Glutamatergic neuron (in vitro differentiated cells): ENCODE measurements at regions not wholly inside any gene's neighbourhood (a gene's known extent, or its start where the extent isn't known, plus 50 kb on each side); places are given as distances from the start of the nearest gene placed in this dataset.

Source experiments
- DNase-seq: peaks from one replicate; pipeline ENCODE4 v3.0.0; 2022
- H3K27ac Mint-ChIP-seq: one replicate; pipeline ENCODE4 v1.8.0; 2020; ENCODE audit warnings: mild to moderate bottlenecking, mixed read lengths, inconsistent platforms; ENCODE audit not compliant: unreplicated experiment
- H3K27me3 Mint-ChIP-seq: one replicate; pipeline ENCODE4 v1.8.0; 2020; ENCODE audit warnings: mild to moderate bottlenecking, moderate library complexity, mixed read lengths, inconsistent platforms; ENCODE audit not compliant: unreplicated experiment
- H3K36me3 Mint-ChIP-seq: one replicate; pipeline ENCODE4 v1.8.0; 2020; ENCODE audit warnings: mild to moderate bottlenecking, mixed read lengths, inconsistent platforms; ENCODE audit not compliant: unreplicated experiment
- H3K4me1 Mint-ChIP-seq: one replicate; pipeline ENCODE4 v1.8.0; 2020; ENCODE audit warnings: mild to moderate bottlenecking, low read depth, mixed read lengths, inconsistent platforms; ENCODE audit not compliant: unreplicated experiment
- H3K4me3 Mint-ChIP-seq: one replicate; pipeline ENCODE4 v1.8.0; 2020; ENCODE audit warnings: mild to moderate bottlenecking, mixed read lengths, inconsistent platforms; ENCODE audit not compliant: unreplicated experiment
- H3K9me3 Mint-ChIP-seq: one replicate; pipeline ENCODE4 v1.8.0; 2020; ENCODE audit warnings: mild to moderate bottlenecking, moderate library complexity, mixed read lengths, inconsistent platforms; ENCODE audit not compliant: unreplicated experiment
- TF ChIP-seq, protein P1 (sequence below): fragments of 200-600 bp; sonication (generic); IDR thresholded peaks from one replicate; pipeline ENCODE4 v1.5.0; 2021; ENCODE audit not compliant: partially characterized antibody, unreplicated experiment

DNA sequence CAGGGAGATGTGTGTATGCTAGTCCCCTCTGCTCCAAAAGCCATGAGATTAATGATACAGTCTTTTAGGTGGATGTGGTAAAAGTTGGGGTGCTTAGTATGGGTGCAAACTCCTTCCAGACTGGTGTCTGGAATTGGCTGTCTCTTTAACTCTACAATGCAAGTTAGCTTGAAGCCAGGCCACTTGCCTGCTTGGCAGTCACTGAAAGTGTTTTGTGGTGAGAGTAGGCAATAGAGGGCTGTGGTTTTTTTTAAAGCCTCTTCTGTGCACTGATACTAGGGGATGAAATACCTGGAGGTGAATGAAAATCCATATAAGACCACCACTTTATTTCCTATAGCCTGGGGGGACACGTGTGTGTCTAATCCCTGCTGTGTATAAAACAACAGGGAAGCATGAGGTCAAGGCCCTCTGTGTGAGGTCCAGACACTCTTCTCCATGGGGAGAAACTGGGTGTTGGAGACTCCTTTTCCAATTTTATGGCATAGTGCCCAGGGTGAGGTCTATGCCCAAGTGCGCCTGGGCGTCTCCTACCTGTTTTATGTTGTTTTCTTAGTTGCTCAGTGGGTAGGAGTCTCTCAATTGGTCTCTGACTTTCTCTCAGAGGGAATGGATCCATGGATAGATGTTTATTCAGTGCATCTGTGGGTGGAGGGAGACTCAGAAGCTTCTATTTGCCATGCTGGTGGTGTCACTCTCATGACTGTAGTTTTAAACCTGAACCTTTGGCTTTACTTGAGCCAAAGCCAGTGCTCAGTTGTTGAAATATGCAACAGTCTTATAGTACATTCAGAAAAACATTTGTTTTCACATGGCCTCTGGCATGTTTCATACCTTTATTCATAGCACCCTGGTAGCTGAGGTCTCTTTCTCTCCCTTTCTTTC is 327.8 kb upstream of the ATP11B start:
- H3K4me1 Mint-ChIP-seq: no peaks in the 10 kb centered on the region
- TF ChIP-seq, protein P1, sequence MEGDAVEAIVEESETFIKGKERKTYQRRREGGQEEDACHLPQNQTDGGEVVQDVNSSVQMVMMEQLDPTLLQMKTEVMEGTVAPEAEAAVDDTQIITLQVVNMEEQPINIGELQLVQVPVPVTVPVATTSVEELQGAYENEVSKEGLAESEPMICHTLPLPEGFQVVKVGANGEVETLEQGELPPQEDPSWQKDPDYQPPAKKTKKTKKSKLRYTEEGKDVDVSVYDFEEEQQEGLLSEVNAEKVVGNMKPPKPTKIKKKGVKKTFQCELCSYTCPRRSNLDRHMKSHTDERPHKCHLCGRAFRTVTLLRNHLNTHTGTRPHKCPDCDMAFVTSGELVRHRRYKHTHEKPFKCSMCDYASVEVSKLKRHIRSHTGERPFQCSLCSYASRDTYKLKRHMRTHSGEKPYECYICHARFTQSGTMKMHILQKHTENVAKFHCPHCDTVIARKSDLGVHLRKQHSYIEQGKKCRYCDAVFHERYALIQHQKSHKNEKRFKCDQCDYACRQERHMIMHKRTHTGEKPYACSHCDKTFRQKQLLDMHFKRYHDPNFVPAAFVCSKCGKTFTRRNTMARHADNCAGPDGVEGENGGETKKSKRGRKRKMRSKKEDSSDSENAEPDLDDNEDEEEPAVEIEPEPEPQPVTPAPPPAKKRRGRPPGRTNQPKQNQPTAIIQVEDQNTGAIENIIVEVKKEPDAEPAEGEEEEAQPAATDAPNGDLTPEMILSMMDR: no peak
- no peak for DNase-seq
- H3K27me3 Mint-ChIP-seq: no peaks in the 10 kb centered on the region
- no peaks in the 10 kb centered on the region for H3K9me3 Mint-ChIP-seq
- no peak overlapping the region for H3K4me3 Mint-ChIP-seq
- H3K36me3 Mint-ChIP-seq: no peaks in the 10 kb centered on the region
- no peak overlapping the region for H3K27ac Mint-ChIP-seq

DNA sequence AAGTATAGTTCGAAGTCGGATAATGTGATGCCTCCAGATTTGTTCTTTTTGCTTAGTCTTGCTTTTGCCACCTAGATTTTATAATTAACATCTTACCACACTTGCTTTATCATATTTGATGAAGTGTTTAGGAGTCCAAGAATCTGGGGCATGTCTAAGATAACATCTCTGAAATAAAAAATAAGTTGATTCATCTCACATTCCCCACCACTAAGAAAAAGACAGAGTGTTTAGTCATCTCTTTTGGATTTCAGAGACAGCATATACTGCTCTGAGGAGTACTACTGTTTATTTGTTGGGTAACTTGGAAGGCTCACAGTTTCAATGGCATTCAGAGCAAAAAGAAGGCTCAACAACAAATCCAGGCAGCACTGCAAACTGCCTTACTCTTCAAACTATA is 324.2 kb upstream of the ATP11B start:
- H3K27ac Mint-ChIP-seq: no peak overlapping the region
- H3K4me3 Mint-ChIP-seq: no peak overlapping the region
- TF ChIP-seq, protein P1: no peak

DNA sequence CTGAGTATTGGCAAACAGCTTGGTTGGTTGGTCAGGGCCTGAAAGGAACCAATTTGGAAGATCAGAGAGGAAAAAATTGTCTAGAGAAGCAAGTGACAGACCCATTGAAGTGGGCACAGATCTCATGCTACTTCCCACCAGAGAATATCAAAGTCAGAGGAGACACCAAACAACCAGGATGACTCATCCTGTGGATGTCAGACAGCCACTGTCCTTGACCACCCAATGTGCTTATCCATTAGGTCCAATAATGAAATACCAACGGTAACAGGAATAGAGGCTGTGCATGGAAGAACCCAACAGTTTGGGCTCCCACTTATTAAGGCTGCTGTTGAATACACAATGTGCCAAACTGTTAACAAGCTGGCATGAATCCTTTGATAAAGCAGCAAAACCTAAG is 323.1 kb upstream of the ATP11B start:
- TF ChIP-seq, protein P1: no peak
- H3K4me1 Mint-ChIP-seq: no peaks in the 10 kb centered on the region
- H3K36me3 Mint-ChIP-seq: no peaks in the 10 kb centered on the region
- no peak overlapping the region for H3K4me3 Mint-ChIP-seq
- H3K27me3 Mint-ChIP-seq: no peaks in the 10 kb centered on the region
- H3K27ac Mint-ChIP-seq: no peak overlapping the region
- H3K9me3 Mint-ChIP-seq: no peaks in the 10 kb centered on the region
- DNase-seq: no peak

More for the DNA sequence above, 324.2 kb upstream of the ATP11B start:
- DNase-seq: no peak
- no peaks in the 10 kb centered on the region for H3K36me3 Mint-ChIP-seq
- H3K27me3 Mint-ChIP-seq: no peaks in the 10 kb centered on the region
- no peaks in the 10 kb centered on the region for H3K9me3 Mint-ChIP-seq
- H3K4me1 Mint-ChIP-seq: no peaks in the 10 kb centered on the region

DNA sequence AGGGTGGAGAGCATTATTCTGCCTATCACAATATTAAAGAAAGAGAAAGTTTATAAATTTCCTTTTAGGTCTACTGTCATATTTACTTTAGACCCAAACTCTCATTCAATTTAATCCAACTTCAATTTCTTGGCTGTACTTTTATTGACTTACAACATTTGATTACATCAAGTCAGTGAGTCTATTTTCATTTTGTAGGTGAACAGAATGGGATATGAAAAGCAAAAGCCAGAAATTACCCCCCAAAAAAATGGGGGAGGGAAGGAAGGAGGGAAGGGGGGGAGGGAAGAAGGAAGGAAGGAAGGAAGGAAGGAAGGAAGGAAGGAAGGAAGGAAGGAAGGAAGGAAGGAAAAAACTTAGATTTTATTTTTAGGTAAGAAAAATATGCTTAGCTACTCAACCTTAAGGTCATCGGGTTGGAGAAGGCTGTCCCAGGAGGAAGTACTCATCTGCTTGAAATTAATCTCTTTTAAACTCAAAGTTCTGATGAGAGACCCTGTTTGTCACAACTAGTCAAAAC is 320.1 kb upstream of the ATP11B start:
- H3K36me3 Mint-ChIP-seq: no peaks in the 10 kb centered on the region
- H3K27me3 Mint-ChIP-seq: no peaks in the 10 kb centered on the region
- no peak for DNase-seq
- H3K4me1 Mint-ChIP-seq: no peaks in the 10 kb centered on the region
- H3K27ac Mint-ChIP-seq: no peak overlapping the region
- no peak overlapping the region for H3K4me3 Mint-ChIP-seq
- TF ChIP-seq, protein P1: no peak
- no peaks in the 10 kb centered on the region for H3K9me3 Mint-ChIP-seq

DNA sequence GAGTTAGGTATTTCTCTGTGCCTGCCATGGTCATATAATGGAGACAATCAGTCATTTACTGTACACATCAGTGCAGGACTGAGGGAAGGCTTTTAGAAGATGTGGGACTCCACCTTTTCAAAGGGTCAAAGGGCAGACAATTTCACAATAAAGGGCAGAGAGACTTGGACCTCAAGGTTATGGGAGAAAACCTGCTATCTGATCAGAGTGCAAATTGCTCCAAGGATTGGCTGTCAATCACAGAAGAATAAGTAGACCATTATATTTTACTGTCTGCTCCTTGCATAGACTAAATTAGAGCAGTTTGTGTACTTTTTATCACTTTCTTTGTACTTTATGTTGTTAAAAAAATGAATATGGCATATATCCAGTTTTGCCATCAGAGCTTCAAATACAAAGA is 314.9 kb upstream of the ATP11B start:
- no peaks in the 10 kb centered on the region for H3K27me3 Mint-ChIP-seq
- H3K27ac Mint-ChIP-seq: no peak overlapping the region
- H3K4me1 Mint-ChIP-seq: peaks cover 3% of the 10 kb centered on the region
- no peak for DNase-seq
- H3K4me3 Mint-ChIP-seq: no peak overlapping the region
- peaks cover 3% of the 10 kb centered on the region for H3K36me3 Mint-ChIP-seq
- TF ChIP-seq, protein P1: no peak
- no peaks in the 10 kb centered on the region for H3K9me3 Mint-ChIP-seq
